ENCODE measurements at regions not wholly inside any gene's neighbourhood (a gene's known extent, or its start where the extent isn't known, plus 50 kb on each side); places are given as distances from the start of the nearest gene placed in this dataset.

- no peak for DNase-seq (ENCODE audit: low spot score)
These were observed 57.1 kb upstream of the ATG10 start for GRCh38 chr5:81914696-81915095.

GRCh38 chr5:81912933-81913332 is 58.9 kb upstream of the ATG10 start:
- DNase-seq (ENCODE audit: low spot score): no peak

- no peak for DNase-seq (ENCODE audit: low spot score)
These were observed 62.1 kb upstream of the ATG10 start for GRCh38 chr5:81909677-81910076.

GRCh38 chr5:81908771-81909170 is 63.1 kb upstream of the ATG10 start:
- DNase-seq (ENCODE audit: low spot score): no peak

- no peak for DNase-seq (ENCODE audit: low spot score)
These were observed 63.8 kb upstream of the ATG10 start for GRCh38 chr5:81908044-81908443.

- DNase-seq (ENCODE audit: low spot score): no peak
These were observed 64.7 kb upstream of the ATG10 start for GRCh38 chr5:81907012-81907635.

GRCh38 chr5:81906086-81906485 is 65.7 kb upstream of the ATG10 start:
- no peak for DNase-seq (ENCODE audit: low spot score)

- no peak for DNase-seq (ENCODE audit: low spot score)
These were observed 67.0 kb upstream of the ATG10 start for GRCh38 chr5:81904861-81905260.

GRCh38 chr5:81904166-81904565 is 67.7 kb upstream of the ATG10 start:
- DNase-seq (ENCODE audit: low spot score): no peak

GRCh38 chr5:81901586-81901985 is 70.2 kb upstream of the ATG10 start:
- DNase-seq (ENCODE audit: low spot score): no peak

GRCh38 chr5:81899123-81899522 is 72.7 kb upstream of the ATG10 start:
- DNase-seq (ENCODE audit: low spot score): no peak

- no peak for DNase-seq (ENCODE audit: low spot score)
These were observed 73.4 kb upstream of the ATG10 start for GRCh38 chr5:81898403-81898802.

- no peak for DNase-seq (ENCODE audit: low spot score)
These were observed 75.1 kb upstream of the ATG10 start for GRCh38 chr5:81896764-81897163.

GRCh38 chr5:81895307-81895706 is 76.5 kb upstream of the ATG10 start:
- no peak for DNase-seq (ENCODE audit: low spot score)

GRCh38 chr5:81893961-81894360 is 77.9 kb upstream of the ATG10 start:
- DNase-seq (ENCODE audit: low spot score): no peak

- no peak for DNase-seq (ENCODE audit: low spot score)
These were observed 87.0 kb upstream of the ATG10 start for GRCh38 chr5:81884871-81885270.

- no peak for DNase-seq (ENCODE audit: low spot score)
These were observed 88.5 kb upstream of the ATG10 start for GRCh38 chr5:81883371-81883770.

GRCh38 chr5:81881595-81881994 is 90.2 kb upstream of the ATG10 start:
- DNase-seq (ENCODE audit: low spot score): no peak

GRCh38 chr5:81879936-81880335 is 91.9 kb upstream of the ATG10 start:
- no peak for DNase-seq (ENCODE audit: low spot score)

- DNase-seq (ENCODE audit: low spot score): no peak
These were observed 93.5 kb upstream of the ATG10 start for GRCh38 chr5:81878333-81878732.

- no peak for DNase-seq (ENCODE audit: low spot score)
These were observed 104.8 kb upstream of the ATG10 start for GRCh38 chr5:81866994-81867393.

- no peak for DNase-seq (ENCODE audit: low spot score)
These were observed 109.9 kb upstream of the SSBP2 start for GRCh38 chr5:81860778-81861177.

GRCh38 chr5:81859624-81860023 is 108.7 kb upstream of the SSBP2 start:
- DNase-seq (ENCODE audit: low spot score): no peak

Data from activated CD4-positive, alpha-beta T cell treated with anti-CD3 and anti-CD28 coated beads, Interleukin-2, Interleukin-4, amounts not matched to agents 100 ng/mL and 50 ng/mL, durations not matched to agents 16 hours and 8 hours (primary cell).